NCI-H748 (cell line): ENCODE measurements at regions not wholly inside any gene's neighbourhood (a gene's known extent, or its start where the extent isn't known, plus 50 kb on each side); places are given as distances from the start of the nearest gene placed in this dataset.

Experiments used
- DNase-seq: peaks from one replicate; lab custom pipeline; 2025; ENCODE audit not compliant: unreplicated experiment; lab: John Stamatoyannopoulos, UW

DNA sequence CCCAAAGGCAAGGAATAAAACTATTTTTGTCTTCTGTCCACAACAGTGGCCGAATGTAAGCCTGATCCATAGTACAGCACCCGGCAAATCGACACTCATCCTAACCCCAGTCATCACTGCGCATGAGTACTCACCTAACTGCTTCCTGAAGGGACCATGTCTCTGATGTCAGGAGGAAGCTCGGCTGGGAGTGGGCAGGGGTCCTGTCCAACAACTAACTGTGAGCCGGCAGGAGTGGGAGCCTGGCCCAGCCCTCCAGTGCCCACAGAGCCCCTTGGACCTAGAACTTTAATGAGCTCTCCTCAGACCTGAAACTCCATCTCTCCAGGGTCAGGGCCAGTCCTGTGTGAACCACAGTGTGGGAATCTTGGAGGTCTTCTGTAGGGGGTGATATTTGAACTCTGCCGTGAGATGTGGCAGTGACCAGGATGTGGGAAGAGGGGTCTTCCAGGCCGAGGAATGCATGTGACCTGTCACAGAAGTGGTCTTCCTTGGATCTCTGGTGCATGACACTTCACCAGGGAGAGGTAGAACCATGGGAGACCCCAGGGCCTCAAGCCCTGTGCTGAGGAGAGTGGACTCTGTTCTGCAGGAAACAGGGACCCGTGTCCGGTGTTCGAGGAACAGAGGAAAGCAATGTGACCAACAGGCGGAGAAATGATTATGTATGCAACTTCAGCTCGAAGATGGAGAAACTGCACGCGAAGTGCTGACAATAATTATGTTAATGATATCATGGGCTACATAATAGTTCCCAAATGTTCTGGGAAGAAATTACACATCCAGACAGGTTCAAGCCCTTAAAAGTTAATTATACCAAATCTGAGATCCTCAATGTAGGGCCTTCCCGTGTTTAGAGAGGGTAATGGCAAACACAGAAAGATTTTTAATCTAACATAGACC is 240.1 kb upstream of the HDAC4 start:
- no peak for DNase-seq

GRCh38 chr2:239640210-239640609 is 239.4 kb upstream of the HDAC4 start:
- no peak for DNase-seq

DNA sequence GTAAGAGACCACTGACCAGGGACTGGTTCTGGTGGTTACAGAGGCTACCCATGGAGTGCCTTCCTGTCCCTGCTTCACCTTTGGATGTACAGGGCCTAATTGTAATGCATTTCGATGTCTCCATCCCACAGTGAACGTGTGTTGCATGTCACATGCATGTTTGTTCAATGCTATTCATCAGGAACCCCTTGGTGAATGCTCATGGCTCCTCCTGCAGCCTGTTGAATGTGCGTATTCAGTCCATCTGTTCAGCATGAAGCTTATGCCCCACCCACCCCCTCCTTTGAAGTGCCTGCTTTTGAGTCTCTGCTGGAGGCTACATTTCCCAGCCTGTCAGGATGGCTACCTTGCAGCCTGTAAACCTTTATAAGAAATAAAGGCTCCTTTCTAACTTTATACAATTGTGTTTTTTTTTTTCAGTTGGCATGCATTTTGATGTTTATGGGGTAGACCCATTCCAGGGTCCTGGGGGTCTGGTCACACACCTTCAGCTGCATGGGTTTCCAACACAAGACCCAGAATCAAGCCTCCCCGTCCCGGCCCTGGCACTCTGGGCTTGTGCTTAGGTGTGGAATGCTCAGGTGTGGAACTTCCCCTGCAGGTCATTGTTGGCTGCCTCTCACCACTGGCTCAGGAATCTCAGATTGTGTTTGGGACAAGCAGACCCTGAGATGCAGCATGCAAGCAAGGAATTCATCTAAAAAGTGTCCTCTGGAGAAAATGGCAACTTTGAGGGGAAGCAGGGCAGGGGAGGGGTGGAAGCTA is 238.8 kb upstream of the HDAC4 start:
- DNase-seq: peak; percentile 22

DNA sequence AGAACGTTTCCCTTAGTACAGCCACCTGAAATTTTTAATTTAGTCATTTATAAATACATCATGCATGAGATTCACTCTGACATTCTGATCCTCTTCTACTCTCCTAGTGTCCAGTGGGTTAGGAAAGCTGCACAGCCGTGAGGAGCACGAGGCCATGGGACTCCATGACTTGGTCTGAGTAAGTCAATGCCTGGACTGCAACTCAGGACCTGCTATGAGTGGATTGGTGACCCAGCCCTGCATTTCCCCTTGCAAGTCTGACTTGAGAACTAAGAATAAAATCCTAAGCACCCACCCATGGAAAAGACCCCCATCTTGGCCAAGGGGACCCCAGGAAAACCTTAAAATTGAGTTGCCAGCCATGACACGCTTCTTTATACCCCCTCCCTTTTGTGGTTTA is 237.6 kb upstream of the HDAC4 start:
- no peak for DNase-seq

GRCh38 chr2:239636808-239637207 is 236.0 kb upstream of the HDAC4 start:
- no peak for DNase-seq

DNA sequence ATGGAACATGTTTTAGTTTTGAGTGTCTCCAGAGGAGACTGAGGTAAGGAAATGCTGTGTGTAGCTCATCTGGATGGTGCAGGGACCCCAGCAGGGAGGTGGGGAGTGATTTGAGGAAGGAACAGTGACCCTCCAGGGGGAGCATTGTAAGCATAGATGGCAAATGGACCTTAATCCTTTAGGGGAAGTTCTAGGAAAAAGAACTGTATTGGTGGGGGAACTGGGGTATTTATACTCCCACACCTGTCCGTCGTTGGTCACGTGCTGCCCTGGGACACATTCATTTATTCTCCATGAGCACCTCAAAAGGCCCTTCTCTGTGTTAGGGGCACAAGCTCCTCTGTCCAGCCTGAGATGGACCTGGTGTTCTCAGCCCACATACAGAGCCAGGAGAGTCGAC is 233.9 kb upstream of the HDAC4 start:
- no peak for DNase-seq

GRCh38 chr2:239630618-239631286 is 229.9 kb upstream of the HDAC4 start:
- DNase-seq: no peak

- DNase-seq: no peak
Observed at GRCh38 chr2:239629926-239630617, 229.3 kb upstream of the HDAC4 start.

GRCh38 chr2:239626961-239627592 is 226.3 kb upstream of the HDAC4 start:
- no peak for DNase-seq

- DNase-seq: no peak
Observed at GRCh38 chr2:239625971-239626734, 225.3 kb upstream of the HDAC4 start.

DNA sequence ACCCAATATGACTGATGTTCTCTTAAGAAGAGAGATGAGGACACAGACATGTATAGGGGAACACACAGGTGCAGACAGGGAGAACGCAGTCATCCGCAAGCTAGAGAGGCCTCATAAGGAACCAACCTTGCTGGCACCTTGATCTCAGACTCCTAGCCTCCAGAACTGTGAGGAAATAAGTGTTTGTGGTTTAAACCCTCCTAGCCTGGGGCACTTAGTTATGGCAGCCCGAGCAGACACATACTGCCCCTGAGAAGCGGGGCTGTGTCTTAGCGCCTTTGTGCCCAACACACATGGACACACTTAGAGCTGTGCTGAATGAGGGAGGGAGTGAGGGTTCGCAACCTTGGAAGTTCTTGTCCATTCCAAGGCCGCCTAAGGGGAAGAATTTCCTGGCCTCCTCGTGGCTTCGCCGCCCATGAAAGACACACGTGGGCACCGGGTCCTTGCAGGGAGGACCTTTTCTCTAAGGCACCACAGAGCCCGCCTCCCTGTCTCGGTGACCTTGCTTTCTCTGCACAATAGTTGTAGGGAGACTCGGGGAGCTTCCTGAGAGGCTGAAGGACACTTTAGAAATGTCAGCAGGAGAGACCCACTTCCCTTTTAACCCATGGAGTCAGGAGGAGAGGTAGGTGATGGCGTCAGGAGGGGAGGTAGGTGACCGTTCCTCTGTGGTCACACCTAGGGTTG is 224.5 kb upstream of the HDAC4 start:
- DNase-seq: no peak

DNA sequence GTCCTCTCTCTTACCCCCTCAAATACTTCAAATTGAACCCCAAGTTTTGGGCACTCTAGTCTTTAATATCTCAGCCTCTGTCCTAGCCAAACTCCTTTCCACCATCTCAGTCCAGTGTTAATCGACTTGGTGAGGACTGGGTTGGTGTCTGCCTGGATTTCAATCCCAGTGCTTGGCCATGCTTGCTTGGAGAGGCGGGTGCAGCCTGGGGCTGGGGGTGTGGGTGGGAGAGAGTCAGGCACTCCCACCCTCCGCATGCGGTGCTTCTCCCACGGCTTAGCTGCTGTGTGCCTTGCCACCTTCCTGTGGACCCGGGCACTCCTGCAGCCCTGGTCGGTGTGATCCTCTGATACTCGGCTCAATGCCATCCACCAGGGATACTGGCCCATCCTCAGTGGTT is 220.8 kb upstream of the HDAC4 start:
- DNase-seq: no peak

DNA sequence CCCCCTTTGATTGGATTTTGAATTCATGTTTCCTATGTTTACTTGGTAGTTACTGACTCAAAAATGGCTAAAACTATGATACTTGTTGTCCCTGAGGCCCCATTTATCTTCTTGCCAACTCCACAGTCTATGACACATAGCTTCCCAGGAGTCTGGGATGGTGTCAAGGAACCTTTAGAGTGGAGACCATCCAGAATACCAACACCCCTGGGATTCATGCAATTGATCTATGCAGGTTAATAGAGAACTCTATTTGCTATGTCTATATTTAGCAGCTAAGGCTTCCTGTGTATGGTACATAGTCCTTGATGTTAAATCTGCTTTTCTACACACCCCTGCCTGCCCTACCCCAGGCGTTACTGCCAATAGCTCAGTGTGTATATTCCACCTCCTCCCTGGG is 218.5 kb upstream of the HDAC4 start:
- no peak for DNase-seq

- no peak for DNase-seq
Observed at GRCh38 chr2:239616729-239617128, 215.9 kb upstream of the HDAC4 start.

GRCh38 chr2:239612133-239612532 is 211.3 kb upstream of the HDAC4 start:
- DNase-seq: no peak

GRCh38 chr2:239611222-239611795 is 210.5 kb upstream of the HDAC4 start:
- DNase-seq: peak; percentile 46

DNA sequence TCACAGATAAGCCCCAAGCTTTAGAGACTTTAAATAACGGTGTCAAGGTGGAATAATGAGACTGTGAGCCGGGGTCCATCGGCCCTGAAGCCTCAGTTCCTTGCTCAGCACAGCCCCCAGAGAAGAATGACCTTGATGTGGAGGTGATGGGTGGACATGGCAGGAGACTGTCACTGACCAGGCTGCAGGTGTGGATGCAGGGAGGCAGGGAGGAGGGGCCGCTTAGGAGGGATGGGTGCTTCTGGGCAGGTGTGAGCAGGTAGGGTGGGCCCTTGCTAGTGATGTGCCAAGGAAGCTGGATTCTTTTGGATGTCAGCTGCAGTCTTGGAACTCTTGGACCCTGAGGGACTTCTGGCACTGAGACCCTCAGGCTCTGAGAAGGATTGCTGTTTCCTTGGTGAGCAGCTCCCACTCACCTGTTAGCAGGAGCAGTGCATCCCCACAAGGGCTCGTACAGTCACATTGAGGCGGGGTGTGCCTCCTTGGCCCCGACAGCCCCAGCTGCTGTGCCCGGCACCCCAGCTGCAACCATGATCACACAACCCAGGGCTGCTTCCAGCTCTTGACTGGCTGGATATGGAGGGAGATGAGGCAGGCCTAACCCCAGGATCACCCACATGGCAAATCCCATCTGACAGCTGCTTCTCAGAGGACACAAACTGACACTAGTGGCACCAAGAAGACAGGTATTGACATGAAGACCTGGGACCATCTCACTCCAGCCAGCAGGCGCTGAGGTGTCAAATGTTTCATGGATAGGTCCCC is 209.8 kb upstream of the HDAC4 start:
- no peak for DNase-seq

DNA sequence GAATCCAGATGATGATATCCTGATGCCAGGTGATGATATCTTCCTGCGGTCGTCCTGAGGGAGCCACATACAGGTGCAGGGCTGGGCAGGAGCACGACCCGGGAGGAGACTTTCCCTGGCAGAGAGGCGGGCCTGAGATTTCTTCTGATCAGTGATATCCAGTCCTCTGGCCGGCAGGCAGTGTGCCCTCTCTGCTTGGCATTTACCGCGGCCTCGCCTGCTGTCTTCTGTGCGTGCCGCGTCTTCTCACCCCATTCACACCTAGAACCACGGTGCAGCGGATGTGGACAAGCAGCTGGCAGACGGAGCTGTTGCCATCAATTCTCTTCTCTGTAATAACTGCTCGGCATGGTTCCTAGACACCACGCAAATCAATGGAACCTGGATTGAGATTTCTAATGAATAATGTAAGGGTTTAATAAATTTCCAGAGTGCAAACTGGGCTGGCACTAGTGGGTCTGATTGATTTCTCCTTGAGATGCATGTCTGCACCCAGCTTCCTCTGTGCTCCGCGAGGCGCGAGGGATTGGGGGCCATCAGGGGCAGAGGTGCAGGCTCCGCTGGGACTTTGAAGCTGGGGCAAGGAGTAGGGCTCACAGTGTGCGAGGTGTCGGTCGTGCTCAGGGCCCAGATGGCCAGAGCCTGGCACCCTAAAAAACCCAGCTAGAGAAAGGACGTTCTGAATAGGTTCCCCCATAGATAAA is 208.9 kb upstream of the HDAC4 start:
- no peak for DNase-seq
